Keratinocyte (primary cell): ENCODE measurements at regions not wholly inside any gene's neighbourhood (a gene's known extent, or its start where the extent isn't known, plus 50 kb on each side); places are given as distances from the start of the nearest gene placed in this dataset.
A peak's percentile ranks its signal among the peaks of the same experiment; 100 is the strongest.

ENCODE experiments used
- DNase-seq: peaks from one replicate; pipeline ENCODE4 v3.0.0-alpha.2; 2011; ENCODE audit warnings: low read depth, missing footprints, low spot score
- FAIRE-seq: peaks from 2 replicates; lab custom pipeline; 2011; peaks lifted over from hg19 to GRCh38; lab: Jason Lieb, UNC
- H2AFZ ChIP-seq: 2 replicates; pipeline ENCODE4 v1.6.0; 2012; ENCODE audit warnings: low read length, control low read depth, inconsistent platforms; ENCODE audit not compliant: control insufficient read depth
- H3K27ac ChIP-seq: 2 replicates; pipeline ENCODE4 v1.5.1; 2011; ENCODE audit warnings: low read length; ENCODE audit not compliant: control insufficient read depth, insufficient read depth
- H3K27me3 ChIP-seq: 3 replicates; pipeline ENCODE4 v1.6.0; 2011; ENCODE audit warnings: low read length; ENCODE audit not compliant: control insufficient read depth, insufficient read depth; ENCODE audit errors: extremely low read depth
- H3K36me3 ChIP-seq, 2 experiments: 2 replicates in 1 of 2; 3 replicates in 1 of 2; pipeline ENCODE4 v1.5.1; 2011; ENCODE audit warnings: low read length in 2 of 2, mild to moderate bottlenecking in 1 of 2; ENCODE audit not compliant: control insufficient read depth in 2 of 2, insufficient read depth in 2 of 2; ENCODE audit errors: extremely low read depth in 1 of 2
- H3K4me1 ChIP-seq: 3 replicates; pipeline ENCODE4 v1.5.1; 2011; ENCODE audit warnings: low read length; ENCODE audit not compliant: control insufficient read depth, insufficient read depth; ENCODE audit errors: extremely low read depth
- H3K4me2 ChIP-seq: 3 replicates; pipeline ENCODE4 v1.6.0; 2011; ENCODE audit warnings: low read depth, low read length; ENCODE audit not compliant: control insufficient read depth, insufficient read depth; ENCODE audit errors: extremely low read depth
- H3K4me3 ChIP-seq, 3 experiments: fragments of 200-600 bp in 1 of 3; sonication (generic) in 1 of 3; 2 replicates in 2 of 3; 3 replicates in 1 of 3; pipeline ENCODE4 v1.5.1; 2011 to 2016; ENCODE audit warnings: low read length in 3 of 3, mild to moderate bottlenecking in 3 of 3, control low read depth in 2 of 3, inconsistent platforms in 1 of 3, low read depth in 1 of 3, mixed read lengths in 1 of 3, mixed run types in 1 of 3, moderate library complexity in 1 of 3; ENCODE audit not compliant: control insufficient read depth in 2 of 3, insufficient read depth in 2 of 3; ENCODE audit errors: extremely low read depth in 1 of 3
- H3K79me2 ChIP-seq: 2 replicates; pipeline ENCODE4 v1.6.0; 2012; ENCODE audit warnings: low read length; ENCODE audit not compliant: control insufficient read depth, insufficient read depth
- H3K9ac ChIP-seq: 3 replicates; pipeline ENCODE4 v1.6.0; 2011; ENCODE audit warnings: low read length; ENCODE audit not compliant: control insufficient read depth, insufficient read depth; ENCODE audit errors: extremely low read depth
- H3K9me1 ChIP-seq: 3 replicates; pipeline ENCODE4 v1.6.0; 2011; ENCODE audit warnings: low read length; ENCODE audit not compliant: control insufficient read depth, insufficient read depth; ENCODE audit errors: extremely low read depth
- H3K9me3 ChIP-seq: 2 replicates; pipeline ENCODE4 v1.5.1; 2012; ENCODE audit warnings: low read depth, low read length; ENCODE audit not compliant: control insufficient read depth
- H4K20me1 ChIP-seq: 3 replicates; pipeline ENCODE4 v1.6.0; 2011; ENCODE audit warnings: low read length; ENCODE audit not compliant: control insufficient read depth, insufficient read depth; ENCODE audit errors: extremely low read depth
- CTCF ChIP-seq, 3 experiments: IDR thresholded peaks in 1 of 3; conservative IDR thresholded peaks in 1 of 3; optimal IDR thresholded peaks in 1 of 3; 2 replicates in 2 of 3; 3 replicates in 1 of 3; pipeline versions ENCODE3 to v1.5.1; 2011; ENCODE audit warnings: low read length in 3 of 3, mild to moderate bottlenecking in 3 of 3, moderate library complexity in 2 of 3, control low read depth in 1 of 3, inconsistent platforms in 1 of 3; ENCODE audit not compliant: insufficient read depth in 2 of 3; ENCODE audit errors: extremely low read depth in 1 of 3
- EZH2 ChIP-seq: IDR thresholded peaks from one replicate; pipeline ENCODE4 v1.6.1; 2012; ENCODE audit warnings: inconsistent platforms, mild to moderate bottlenecking, low read length, moderate library complexity
- dilution Hi-C: fragments of 300-500 bp; cut with MboI; formaldehyde crosslinking; loops from one replicate; pipeline ENCODE4 v1.7.0; 2020; ENCODE audit warnings: low sequenced_read_pairs; ENCODE audit not compliant: extremely low pct_ligation_motif_present

GRCh38 chr2:118459426-118459825 lies 371.2 kb downstream of the INSIG2 start:
- Histone ChIP-seq H3K36me3 (no peaks in the 10 kb centered on the region), H3K79me2 (no peaks in the 10 kb centered on the region), H3K27me3 (no peaks in the 10 kb centered on the region), H3K9me3 (no peaks in the 10 kb centered on the region), H3K4me2 (no peak overlapping the region), H4K20me1 (no peaks in the 10 kb centered on the region), H3K4me1 (no peaks in the 10 kb centered on the region), H3K9me1 (no peaks in the 10 kb centered on the region), H2AFZ (no peak overlapping the region), H3K4me3 (no peak overlapping the region), H3K27ac (no peak overlapping the region), H3K9ac (no peak overlapping the region)
- peak in 2 of 3 experiments; percentile 2 to 20 for TF ChIP-seq CTCF (optimal IDR thresholded peaks at IDR 0.05 in 1 of 3, IDR thresholded peaks at IDR 0.05 in 1 of 3, conservative IDR thresholded peaks at IDR 0.05 in 1 of 3; ENCODE audit: extremely low read depth in 1 of 3, insufficient read depth in 2 of 3, low read length in 3 of 3)
- TF ChIP-seq EZH2: no peak
- dilution Hi-C loops: no loop called here
- DNase-seq (no peak), FAIRE-seq (no peak)

- FAIRE-seq (no peak), DNase-seq (no peak)
- Histone ChIP-seq H3K27me3 (no peaks in the 10 kb centered on the region), H3K27ac (no peak overlapping the region), H3K4me2 (no peak overlapping the region), H3K9ac (no peak overlapping the region), H3K4me1 (no peaks in the 10 kb centered on the region), H4K20me1 (no peaks in the 10 kb centered on the region), H3K4me3 (no peak overlapping the region), H3K9me3 (no peaks in the 10 kb centered on the region), H3K79me2 (no peaks in the 10 kb centered on the region), H3K9me1 (no peaks in the 10 kb centered on the region), H2AFZ (no peak overlapping the region), H3K36me3 (no peaks in the 10 kb centered on the region)
- TF ChIP-seq CTCF (optimal IDR thresholded peaks at IDR 0.05 in 1 of 3, IDR thresholded peaks at IDR 0.05 in 1 of 3, conservative IDR thresholded peaks at IDR 0.05 in 1 of 3; ENCODE audit: extremely low read depth in 1 of 3, insufficient read depth in 2 of 3, low read length in 3 of 3): no peak
- TF ChIP-seq EZH2: no peak
- dilution Hi-C loops: no loop called here
Measured at GRCh38 chr2:118457951-118458350, 369.7 kb downstream of the INSIG2 start.
